HuH-7 (cell line): ENCODE measurements at regions not wholly inside any gene's neighbourhood (a gene's known extent, or its start where the extent isn't known, plus 50 kb on each side); places are given as distances from the start of the nearest gene placed in this dataset.

Experiments used
- DNase-seq: peaks from one replicate; pipeline ENCODE4 v3.0.0; 2011; ENCODE audit warnings: low spot score

GRCh38 chrX:100512471-100512870 is 72.3 kb upstream of the TNMD start:
- DNase-seq, result peak; percentile 20

GRCh38 chrX:100494646-100495370 is 84.7 kb upstream of the PCDH19 start:
- no peak for DNase-seq

- no peak for DNase-seq
These were observed 81.1 kb upstream of the PCDH19 start for GRCh38 chrX:100491174-100491573.

GRCh38 chrX:100487795-100488194 is 77.7 kb upstream of the PCDH19 start:
- no peak for DNase-seq

- no peak for DNase-seq
These were observed 74.9 kb upstream of the PCDH19 start for GRCh38 chrX:100484971-100485370.

GRCh38 chrX:100479329-100479728 is 69.3 kb upstream of the PCDH19 start:
- no peak for DNase-seq

GRCh38 chrX:100478714-100479306 is 68.7 kb upstream of the PCDH19 start:
- no peak for DNase-seq

GRCh38 chrX:100477958-100478357 is 67.9 kb upstream of the PCDH19 start:
- no peak for DNase-seq

- DNase-seq, result no peak
These were observed 67.4 kb upstream of the PCDH19 start for GRCh38 chrX:100477467-100477866.
